ENCODE measurements at regions not wholly inside any gene's neighbourhood (a gene's known extent, or its start where the extent isn't known, plus 50 kb on each side); places are given as distances from the start of the nearest gene placed in this dataset.
"Not testable (repeated sequence)": the region's sequence is repeated elsewhere in the genome, so short reads cannot be mapped to it uniquely, and the experiment has no call there.

GRCh38 chr16:60642956-60643355, 1393.3 kb downstream of the CDH8 start:
- H3K4me1 ChIP-seq (ENCODE audit: low read depth) = no peaks in the 10 kb centered on the region
- no peak overlapping the region for H3K4me3 ChIP-seq
- peaks cover 43% of the 10 kb centered on the region for H3K9me3 ChIP-seq
- intact Hi-C loops (cut with DNase I, micrococcal nuclease) = no loop called here
- TF ChIP-seq, protein P1, sequence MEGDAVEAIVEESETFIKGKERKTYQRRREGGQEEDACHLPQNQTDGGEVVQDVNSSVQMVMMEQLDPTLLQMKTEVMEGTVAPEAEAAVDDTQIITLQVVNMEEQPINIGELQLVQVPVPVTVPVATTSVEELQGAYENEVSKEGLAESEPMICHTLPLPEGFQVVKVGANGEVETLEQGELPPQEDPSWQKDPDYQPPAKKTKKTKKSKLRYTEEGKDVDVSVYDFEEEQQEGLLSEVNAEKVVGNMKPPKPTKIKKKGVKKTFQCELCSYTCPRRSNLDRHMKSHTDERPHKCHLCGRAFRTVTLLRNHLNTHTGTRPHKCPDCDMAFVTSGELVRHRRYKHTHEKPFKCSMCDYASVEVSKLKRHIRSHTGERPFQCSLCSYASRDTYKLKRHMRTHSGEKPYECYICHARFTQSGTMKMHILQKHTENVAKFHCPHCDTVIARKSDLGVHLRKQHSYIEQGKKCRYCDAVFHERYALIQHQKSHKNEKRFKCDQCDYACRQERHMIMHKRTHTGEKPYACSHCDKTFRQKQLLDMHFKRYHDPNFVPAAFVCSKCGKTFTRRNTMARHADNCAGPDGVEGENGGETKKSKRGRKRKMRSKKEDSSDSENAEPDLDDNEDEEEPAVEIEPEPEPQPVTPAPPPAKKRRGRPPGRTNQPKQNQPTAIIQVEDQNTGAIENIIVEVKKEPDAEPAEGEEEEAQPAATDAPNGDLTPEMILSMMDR (IDR thresholded peaks at IDR 0.05) = no peak
- H3K36me3 ChIP-seq (ENCODE audit: low read depth) = no peaks in the 10 kb centered on the region
- ATAC-seq = no peak
- DNase-seq = no peak

DNA sequence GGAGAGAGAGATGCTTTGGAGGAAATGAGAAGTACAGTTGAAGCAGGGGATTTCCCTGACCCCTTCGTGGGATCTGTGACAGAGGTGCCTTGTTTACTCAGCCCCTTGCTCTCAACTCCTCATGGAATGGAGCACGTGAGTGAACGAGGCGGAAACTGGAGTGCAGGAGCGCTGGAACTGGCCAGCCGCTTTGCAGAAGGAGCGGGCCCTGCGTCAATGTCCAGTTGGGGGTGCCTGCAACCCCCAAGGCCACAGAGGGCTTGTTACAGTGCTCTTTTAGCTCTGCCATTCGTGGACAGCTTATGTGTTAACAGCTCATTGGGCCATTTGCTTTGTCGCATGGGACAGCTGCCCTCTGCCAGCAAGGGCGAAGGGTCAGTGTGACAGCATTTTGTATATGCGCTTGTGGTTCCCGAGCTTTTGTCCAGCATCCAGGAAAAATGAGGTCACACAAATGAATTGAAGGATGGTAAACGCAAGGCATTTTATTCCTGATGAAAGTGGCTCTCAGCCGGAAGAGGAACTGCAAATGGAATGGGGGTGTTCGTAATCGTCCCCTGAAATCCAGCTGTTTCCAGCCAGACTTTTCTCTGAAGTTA, 1395.1 kb downstream of the CDH8 start:
- DNase-seq = no peak
- no peaks in the 10 kb centered on the region for H3K4me1 ChIP-seq (ENCODE audit: low read depth)
- H3K4me3 ChIP-seq = no peak overlapping the region
- peaks cover 49% of the 10 kb centered on the region for H3K9me3 ChIP-seq
- no peak for ATAC-seq
- intact Hi-C loops (cut with DNase I, micrococcal nuclease) = no loop called here
- TF ChIP-seq, protein P1 (IDR thresholded peaks at IDR 0.05) = no peak
- no peaks in the 10 kb centered on the region for H3K36me3 ChIP-seq (ENCODE audit: low read depth)

DNA sequence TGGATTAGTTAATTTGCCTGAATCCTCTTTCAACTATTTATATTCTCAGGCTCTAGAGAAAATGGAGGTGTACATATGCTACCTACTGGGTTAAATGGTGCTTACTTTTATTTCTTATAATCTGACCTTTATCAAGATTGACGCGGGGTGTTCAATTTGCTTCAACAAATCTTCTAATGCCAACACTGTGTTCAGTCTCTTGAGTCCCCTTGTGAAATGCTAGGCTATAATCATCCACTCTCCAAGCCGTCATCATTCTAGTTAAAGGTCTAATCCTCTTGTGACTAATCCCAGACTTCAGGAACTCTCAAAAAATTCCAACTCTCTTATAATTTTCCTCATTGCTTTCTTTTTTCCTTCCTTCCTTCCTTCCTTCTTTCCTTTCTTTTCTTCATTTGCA, 1396.2 kb downstream of the CDH8 start:
- TF ChIP-seq, protein P1 (IDR thresholded peaks at IDR 0.05) = no peak
- Histone ChIP-seq H3K9me3 (peaks cover 59% of the 10 kb centered on the region), H3K4me3 (no peak overlapping the region), H3K36me3 (ENCODE audit: low read depth) (no peaks in the 10 kb centered on the region), H3K4me1 (ENCODE audit: low read depth) (no peaks in the 10 kb centered on the region)
- DNase-seq (no peak), ATAC-seq (no peak)
- intact Hi-C loops (cut with DNase I, micrococcal nuclease) = no loop called here

DNA sequence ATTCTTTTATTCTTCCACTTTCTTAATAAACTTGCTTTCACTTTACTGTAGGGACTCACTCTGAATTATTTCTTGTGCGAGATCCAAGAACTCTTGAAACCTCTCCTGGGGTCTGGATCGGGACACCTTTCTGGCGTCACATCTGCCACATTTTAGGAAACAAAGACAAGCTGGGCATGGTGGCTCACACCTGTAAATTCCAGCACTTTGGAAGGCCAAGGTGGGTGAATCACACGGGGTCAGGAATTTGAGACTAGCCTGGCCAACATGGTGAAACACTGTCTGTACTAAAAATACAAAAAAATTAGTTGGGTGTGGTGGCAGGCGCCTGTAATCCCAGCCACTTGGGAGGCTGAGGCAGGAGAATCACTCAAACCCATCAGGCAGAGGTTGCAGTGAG, 1399.6 kb downstream of the CDH8 start:
- H3K36me3 ChIP-seq (ENCODE audit: low read depth); H3K4me3 ChIP-seq; ATAC-seq; H3K4me1 ChIP-seq (ENCODE audit: low read depth); DNase-seq; intact Hi-C loops (cut with DNase I, micrococcal nuclease): not testable (repeated sequence)
- H3K9me3 ChIP-seq = peaks cover 64% of the 10 kb centered on the region

GRCh38 chr16:60636117-60636516, 1400.1 kb downstream of the CDH8 start:
- H3K4me1 ChIP-seq (ENCODE audit: low read depth) = no peaks in the 10 kb centered on the region
- ATAC-seq (no peak), DNase-seq (no peak)
- H3K36me3 ChIP-seq (ENCODE audit: low read depth) = no peaks in the 10 kb centered on the region
- H3K9me3 ChIP-seq = peaks cover 65% of the 10 kb centered on the region
- intact Hi-C loops (cut with DNase I, micrococcal nuclease) = no loop called here
- no peak overlapping the region for H3K4me3 ChIP-seq
- TF ChIP-seq, protein P1 (IDR thresholded peaks at IDR 0.05) = no peak

DNA sequence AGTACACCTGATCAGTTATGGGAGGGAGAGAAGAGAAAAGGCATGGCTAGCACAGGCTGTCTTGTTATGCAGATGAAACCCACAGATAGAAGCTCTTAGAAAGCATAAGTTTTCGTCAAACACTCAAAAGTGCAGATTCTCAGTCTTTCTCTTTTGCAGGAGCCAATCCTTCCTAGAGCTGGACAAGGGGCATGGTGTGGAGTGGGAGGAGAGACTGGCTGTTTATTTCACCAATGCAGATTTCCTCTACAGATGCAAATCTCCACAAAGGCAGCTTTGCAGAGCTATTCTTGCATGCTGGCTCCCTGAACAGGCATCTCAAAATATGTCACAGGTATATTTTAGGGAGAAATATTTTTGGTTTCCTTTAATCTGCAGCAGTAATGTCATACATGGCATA, 1400.7 kb downstream of the CDH8 start:
- no peak for DNase-seq

More for the DNA sequence above, 1400.7 kb downstream of the CDH8 start:
- intact Hi-C loops (cut with DNase I, micrococcal nuclease) = no loop called here
- TF ChIP-seq, protein P1 (IDR thresholded peaks at IDR 0.05) = no peak
- Histone ChIP-seq H3K36me3 (ENCODE audit: low read depth) (no peaks in the 10 kb centered on the region), H3K4me1 (ENCODE audit: low read depth) (no peaks in the 10 kb centered on the region), H3K4me3 (no peak overlapping the region), H3K9me3 (peaks cover 64% of the 10 kb centered on the region)
- no peak for ATAC-seq

Data from mucosa of descending colon (tissue), 3 donors.